GM19468 (cell line): ENCODE measurements at regions not wholly inside any gene's neighbourhood (a gene's known extent, or its start where the extent isn't known, plus 50 kb on each side); places are given as distances from the start of the nearest gene placed in this dataset.
"Not testable (repeated sequence)": the region's sequence is repeated elsewhere in the genome, so short reads cannot be mapped to it uniquely, and the experiment has no call there.

ENCODE experiments used
- ATAC-seq: cut with Tn5 transposase; IDR thresholded peaks from one replicate; pipeline ENCODE4 v1.9.1; 2021; ENCODE audit warnings: mild to moderate bottlenecking, moderate library complexity, moderate number of reproducible peaks; ENCODE audit not compliant: unreplicated experiment; ENCODE audit errors: extremely low read depth

DNA sequence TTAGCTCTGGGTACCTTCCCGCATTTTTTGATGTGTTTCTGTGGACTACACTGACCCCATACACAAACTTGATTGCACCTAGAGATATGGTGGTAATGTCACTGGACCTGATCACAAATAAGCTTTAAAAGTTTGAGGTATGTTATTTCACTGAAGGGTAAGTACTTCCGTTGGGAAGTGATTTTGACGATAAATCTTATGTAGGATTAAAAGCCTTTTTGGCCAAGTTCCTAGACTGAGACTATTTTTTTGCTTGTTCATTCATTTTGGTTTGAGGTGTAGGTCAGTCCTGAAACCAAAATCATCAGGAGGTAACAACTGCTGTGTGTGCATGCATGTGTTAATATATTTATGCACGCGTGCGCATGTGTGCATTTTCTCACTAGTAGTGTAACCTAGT lies 336.3 kb downstream of the TFAP2A start:
- no peak for ATAC-seq

GRCh38 chr6:10074726-10075125 lies 340.1 kb downstream of the TFAP2A start:
- not testable (repeated sequence) for ATAC-seq

DNA sequence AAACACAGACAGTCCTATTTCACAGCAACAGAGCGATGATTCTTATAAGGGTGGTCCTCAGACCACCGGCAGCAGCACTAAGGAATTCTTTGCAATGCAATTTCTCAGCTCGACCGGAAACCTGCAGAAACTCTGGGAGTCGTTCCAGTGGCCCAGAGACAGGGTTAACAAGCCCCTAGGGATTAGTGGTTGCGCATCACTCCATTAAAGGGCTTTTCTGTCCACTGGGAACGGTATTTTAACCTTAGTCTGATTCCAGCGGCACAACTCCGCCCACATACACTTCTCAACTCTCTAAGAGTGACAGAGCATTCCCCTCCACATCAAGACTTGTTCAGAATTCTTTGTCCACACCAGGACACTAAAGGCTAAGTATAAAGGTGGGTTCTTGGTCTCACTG lies 341.5 kb downstream of the TFAP2A start:
- ATAC-seq: no peak

- ATAC-seq: no peak
Observed at GRCh38 chr6:10071631-10072220, 343.1 kb downstream of the TFAP2A start.

DNA sequence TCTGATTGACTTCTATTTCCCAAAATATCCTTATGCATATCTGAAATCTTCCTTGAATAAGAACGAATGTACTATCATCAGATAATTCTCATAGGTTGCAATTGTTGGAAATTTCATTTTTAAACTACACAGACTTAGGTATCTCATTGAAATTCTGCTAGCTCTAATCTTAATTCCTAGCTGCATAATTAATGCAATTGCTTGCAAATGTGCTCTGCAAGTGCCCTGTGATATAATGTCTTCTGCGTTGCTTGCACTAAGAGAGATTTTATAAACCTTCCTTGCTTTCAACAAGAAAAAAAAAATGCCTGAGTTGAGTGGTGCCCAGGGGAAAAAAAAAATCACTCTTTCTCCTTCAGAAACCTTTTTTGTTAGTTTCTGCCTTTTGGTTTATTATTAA lies 354.9 kb downstream of the TFAP2A start:
- ATAC-seq: no peak

GRCh38 chr6:10054672-10055071 lies 360.2 kb downstream of the TFAP2A start:
- no peak for ATAC-seq

DNA sequence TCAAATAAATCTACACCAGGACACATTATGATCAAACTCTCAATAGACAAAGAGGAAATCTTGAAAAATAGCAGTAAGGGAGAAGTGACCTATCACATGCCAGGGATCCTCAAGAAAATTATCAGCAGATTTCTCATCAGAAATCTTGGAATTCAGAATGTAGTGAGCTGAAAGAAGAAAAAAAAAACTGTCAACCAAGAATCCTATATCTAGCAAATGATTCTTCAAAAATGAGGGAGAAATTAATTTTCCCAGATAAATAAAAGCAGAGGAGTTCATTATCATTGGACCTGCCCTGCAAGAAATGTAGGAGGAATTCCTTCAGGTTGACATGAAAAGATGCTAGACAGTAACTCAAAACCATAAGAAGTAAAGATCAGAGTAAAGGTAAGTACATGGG lies 363.6 kb downstream of the TFAP2A start:
- no peak for ATAC-seq

DNA sequence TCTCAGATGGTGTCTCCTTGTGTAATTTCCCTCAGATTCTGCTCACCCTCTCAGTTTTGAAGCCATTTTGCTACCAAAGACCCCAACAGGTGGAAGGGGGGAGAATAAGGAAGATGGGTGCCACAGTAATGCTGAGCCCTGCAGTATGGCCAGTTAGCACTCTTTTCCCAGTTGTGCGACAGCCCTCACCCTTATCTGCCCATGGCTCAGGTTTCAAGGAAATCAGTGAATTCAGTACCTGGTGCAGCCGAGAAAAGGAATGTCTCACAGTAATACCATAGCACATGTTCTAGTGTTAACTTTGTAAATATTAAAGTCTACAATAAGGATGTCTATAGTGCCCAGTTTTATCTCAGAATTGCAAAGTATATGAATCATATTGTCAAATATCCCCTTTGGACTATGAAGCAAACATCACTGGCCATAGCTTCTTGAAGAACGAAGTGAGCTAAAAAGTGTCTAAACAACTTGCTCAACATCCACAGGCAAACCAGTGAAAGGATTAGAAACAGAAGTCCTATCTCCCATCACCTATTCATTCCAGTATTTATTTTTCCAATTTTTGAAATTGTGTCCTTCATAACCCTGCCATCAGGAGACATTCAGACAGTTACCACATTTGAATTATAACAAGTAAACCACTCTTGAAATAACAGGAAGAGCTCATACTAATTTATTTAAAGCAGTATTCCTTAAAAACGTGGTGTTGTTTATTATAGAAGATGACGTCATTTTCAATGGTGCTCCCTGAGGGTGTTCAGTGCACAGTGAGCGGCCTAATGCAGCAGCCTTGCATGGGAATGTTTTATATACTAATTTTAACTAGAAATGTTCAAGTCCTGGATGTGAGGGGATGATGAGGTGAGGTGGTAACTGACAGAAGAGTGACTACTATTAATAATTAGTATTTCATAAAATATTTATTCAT lies 366.2 kb downstream of the TFAP2A start:
- ATAC-seq: no peak

GRCh38 chr6:10042280-10042679 lies 372.6 kb downstream of the TFAP2A start:
- no peak for ATAC-seq

GRCh38 chr6:10033223-10033829 lies 381.5 kb downstream of the TFAP2A start:
- ATAC-seq: no peak

DNA sequence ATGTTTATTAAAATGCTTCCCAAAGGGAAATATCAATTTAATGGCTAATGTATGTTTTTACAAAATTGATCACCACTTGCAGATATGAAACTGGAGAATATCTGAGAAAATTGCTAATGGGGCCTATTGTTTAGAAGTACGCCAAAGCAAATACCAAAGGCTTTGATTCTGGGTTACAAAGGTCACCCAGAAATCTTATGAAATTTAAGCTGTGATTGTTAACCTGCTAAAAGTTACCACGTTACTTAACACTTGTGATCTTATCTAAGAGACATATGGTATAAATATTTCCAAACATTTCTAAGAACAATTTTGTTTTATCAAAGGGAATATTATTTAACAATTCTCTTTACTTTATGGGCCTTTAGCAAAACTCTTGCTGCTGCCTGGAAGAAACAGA lies 383.3 kb downstream of the TFAP2A start:
- ATAC-seq: no peak

DNA sequence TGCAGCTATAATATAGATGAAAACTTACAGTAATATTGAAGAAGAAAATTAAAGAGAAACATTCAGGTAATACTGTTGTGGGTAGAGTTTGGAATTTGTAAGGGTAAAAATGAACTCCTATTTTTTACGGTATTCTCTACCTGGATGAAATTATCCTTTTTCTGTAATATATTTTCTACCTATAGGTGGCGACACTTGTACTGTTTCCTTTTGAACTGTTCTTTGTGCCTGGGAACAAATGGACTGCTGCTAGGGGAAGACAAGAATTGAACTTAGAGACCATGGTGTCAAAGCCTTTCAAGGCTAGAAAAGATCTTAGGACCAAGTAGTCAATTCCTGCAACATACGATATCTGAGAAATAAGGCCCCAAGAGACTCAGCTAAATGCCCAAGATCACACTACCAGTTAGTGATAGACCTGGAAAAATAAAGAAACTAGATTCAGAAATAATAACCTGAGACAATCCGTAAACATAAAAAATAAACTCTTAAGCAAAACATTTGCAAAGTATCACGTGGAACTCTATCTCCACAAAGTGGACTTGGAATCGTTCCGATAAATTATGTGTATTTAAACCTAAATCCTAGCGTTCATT lies 383.8 kb downstream of the TFAP2A start:
- ATAC-seq: no peak

DNA sequence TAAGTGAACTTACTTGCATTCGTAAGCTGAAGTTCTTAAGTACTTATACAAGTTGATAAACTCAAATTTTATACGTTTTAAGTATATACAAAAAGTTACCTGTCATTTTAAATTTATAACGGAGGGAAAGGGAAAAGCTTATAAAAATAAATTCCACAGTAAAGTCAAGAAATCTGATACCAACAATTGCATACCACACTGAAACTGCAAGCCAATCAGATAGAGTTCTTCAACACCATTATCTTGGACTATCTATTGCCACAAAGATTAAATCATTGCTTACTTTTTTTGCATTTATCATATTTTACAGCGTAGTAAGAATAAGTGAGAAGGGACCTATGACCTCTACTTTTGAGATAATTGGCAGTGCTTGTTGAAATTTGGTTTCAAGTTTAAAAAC lies 386.7 kb downstream of the TFAP2A start:
- no peak for ATAC-seq

DNA sequence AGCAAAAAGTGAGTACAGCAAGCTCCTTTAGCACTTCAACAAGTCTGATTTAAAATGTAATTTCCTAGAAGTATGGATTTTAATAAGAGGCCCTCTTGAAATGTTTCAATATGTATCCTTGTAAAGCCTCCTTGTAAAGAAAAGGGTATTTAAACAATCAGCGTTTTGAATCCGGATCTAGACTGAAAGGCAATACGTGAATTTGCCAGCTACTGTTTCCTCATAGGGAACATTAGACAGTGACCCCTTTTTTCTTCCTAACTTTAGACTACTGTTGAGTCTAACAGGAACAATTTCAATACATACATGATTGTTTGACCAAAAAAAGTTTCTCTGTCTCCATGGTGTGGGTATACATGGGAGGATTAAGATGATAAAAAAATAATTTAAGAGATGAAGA lies 395.0 kb downstream of the TFAP2A start:
- no peak for ATAC-seq

DNA sequence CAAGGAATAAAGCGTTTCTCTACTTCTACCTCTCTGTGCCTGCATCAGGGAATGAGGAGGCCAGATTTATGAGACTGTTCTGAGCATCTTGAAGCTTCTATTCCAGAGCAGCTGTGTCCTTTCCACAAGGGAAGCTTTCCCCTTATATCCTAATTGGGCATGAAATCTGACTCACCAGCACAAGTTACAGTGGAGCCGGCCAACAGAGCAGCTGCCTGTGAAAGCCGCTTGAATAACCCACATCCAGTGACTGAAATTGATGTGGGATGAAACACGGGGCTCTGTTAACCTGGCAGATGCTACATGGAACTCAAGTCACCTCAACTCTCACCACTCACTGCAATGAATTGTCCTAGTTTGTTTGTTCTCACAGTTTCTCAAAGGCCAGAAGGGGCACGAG lies 400.3 kb downstream of the TFAP2A start:
- ATAC-seq: no peak

DNA sequence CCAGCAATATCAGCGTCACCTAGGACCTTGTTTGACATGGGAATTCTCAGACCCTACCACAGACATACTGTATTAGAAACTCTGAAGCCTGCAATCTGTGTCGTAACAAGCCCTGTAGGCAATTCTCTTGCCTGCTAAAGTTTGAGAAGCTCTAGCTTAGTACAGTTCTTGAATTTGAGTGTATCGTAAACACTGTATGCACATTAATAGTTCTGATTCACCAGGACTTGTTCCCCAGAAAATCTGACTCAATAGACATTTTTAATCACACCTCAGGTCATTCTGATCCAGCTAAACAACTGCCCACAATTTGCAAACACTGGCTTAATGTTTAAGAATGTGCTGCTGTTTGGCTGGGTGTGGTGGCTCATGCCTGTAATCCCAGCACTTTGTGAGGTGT lies 414.3 kb downstream of the TFAP2A start:
- no peak for ATAC-seq

DNA sequence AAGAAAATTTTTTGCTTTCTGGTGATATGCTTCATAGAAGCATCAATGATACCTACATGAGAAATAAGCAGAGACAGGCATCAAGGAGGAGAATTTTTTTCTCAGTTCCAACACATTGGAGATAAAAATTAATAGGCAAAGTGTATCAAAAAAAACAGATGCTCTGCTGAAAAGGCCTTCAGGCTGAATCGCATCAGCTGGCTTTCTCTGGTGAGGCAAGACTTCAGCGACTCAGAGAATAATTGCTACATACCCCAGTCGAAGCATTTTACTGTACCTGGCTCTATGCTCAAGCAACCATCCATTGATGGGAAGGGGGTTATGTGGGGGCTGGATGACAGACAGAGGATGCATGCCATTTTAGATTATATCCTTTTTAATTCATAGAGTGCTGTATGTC lies 415.1 kb downstream of the TFAP2A start:
- no peak for ATAC-seq

GRCh38 chr6:9986273-9986672 lies 428.6 kb downstream of the TFAP2A start:
- ATAC-seq: no peak

- ATAC-seq: no peak
Observed at GRCh38 chr6:9985481-9985880, 429.4 kb downstream of the TFAP2A start.

- ATAC-seq: no peak
Observed at GRCh38 chr6:9984607-9985006, 430.3 kb downstream of the TFAP2A start.

DNA sequence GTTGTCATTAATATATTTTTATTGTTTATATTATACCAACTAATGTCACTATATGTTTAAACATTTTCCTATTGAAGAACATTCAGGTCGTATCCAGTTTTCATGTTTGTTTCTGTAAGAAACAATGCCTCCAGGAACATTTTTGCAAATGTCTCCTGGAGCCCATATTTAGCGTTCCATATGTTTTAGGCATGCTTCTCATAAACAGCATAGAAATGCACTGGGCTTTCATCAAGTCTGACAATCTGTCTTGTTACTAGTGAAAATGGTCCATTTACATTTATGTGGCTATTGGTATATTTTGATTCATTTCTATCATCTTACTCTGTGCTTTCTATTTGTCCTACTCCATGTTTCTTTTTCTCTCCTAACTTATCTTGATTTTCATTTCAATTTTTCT lies 431.7 kb downstream of the TFAP2A start:
- ATAC-seq: no peak
